ENCODE measurements at regions not wholly inside any gene's neighbourhood (a gene's known extent, or its start where the extent isn't known, plus 50 kb on each side); places are given as distances from the start of the nearest gene placed in this dataset.

GRCh38 chr5:3214838-3215374 is 380.7 kb upstream of the IRX1 start:
- no peaks in the 10 kb centered on the region for H3K9me2 ChIP-seq (ENCODE audit: insufficient read depth)
- H3K36me3 ChIP-seq (ENCODE audit: control insufficient read depth in 1 of 2, insufficient read depth in 2 of 2, low read length in 2 of 2) = no peaks in the 10 kb centered on the region
- H3K9me3 ChIP-seq (ENCODE audit: control insufficient read depth in 1 of 2, insufficient read depth in 1 of 2, low read depth in 1 of 2, low read length in 2 of 2) = peaks cover 0 to 16% of the 10 kb centered on the region in 2 experiments; a peak in 2 of 4 replicates
- no peaks in the 10 kb centered on the region for H3K27me3 ChIP-seq (ENCODE audit: insufficient read depth, low read length)
- ATAC-seq (no peak), DNase-seq (ENCODE audit: low read depth, low spot score) (no peak)
- ChIA-PET CTCF (no interaction called here), POLR2A (no interaction called here), RAD21 (ENCODE audit: low non-redundant PET in 1 of 2, low total read pairs in 2 of 2, uncharacterized antibody in 2 of 2, unreplicated experiment in 2 of 2) (no interaction called here)
- H4K20me1 ChIP-seq (ENCODE audit: insufficient read depth) = no peaks in the 10 kb centered on the region
- no peak overlapping the region for H3K9ac ChIP-seq (ENCODE audit: low read length)
- no TSS peak for BruUV-seq (replicated peaks)
- no peaks in the 10 kb centered on the region for H3K79me2 ChIP-seq (ENCODE audit: insufficient read depth, low read length)
- H3K4me3 ChIP-seq (replicated peaks in 1 of 2; ENCODE audit: low read depth in 1 of 2, low read length in 2 of 2) = no peak overlapping the region
- H3K4me1 ChIP-seq (ENCODE audit: control insufficient read depth in 1 of 2, insufficient read depth in 2 of 2, low read length in 2 of 2) = no peaks in the 10 kb centered on the region
- no peak overlapping the region for H2AFZ ChIP-seq (ENCODE audit: low read depth, low read length, poor library complexity, severe bottlenecking)
- intact Hi-C loops (cut with micrococcal nuclease) = no loop called here
- TF ChIP-seq REST (IDR thresholded peaks at IDR 0.05; ENCODE audit: low read depth) (no peak), ZFX (IDR thresholded peaks at IDR 0.05) (no peak), ATF3 (IDR thresholded peaks at IDR 0.05) (no peak), CTCF (IDR thresholded peaks at IDR 0.05 in 2 of 3, conservative IDR thresholded peaks at IDR 0.05 in 1 of 3; ENCODE audit: borderline replicate concordance in 1 of 3, insufficient read depth in 1 of 3, low read depth in 2 of 3, low read length in 2 of 3) (no peak), EZH2 (IDR thresholded peaks at IDR 0.05) (no peak), EZH2phosphoT487 (IDR thresholded peaks at IDR 0.05; ENCODE audit: borderline replicate concordance) (no peak), SP1 (IDR thresholded peaks at IDR 0.05; ENCODE audit: low read depth) (no peak), MAX (IDR thresholded peaks at IDR 0.05) (no peak)
- no peak overlapping the region for H3K27ac ChIP-seq (ENCODE audit: low read depth, low read length)
- no peak overlapping the region for H3K4me2 ChIP-seq (ENCODE audit: low read length)
